Endodermal cell (in vitro differentiated cells): ENCODE measurements at regions not wholly inside any gene's neighbourhood (a gene's known extent, or its start where the extent isn't known, plus 50 kb on each side); places are given as distances from the start of the nearest gene placed in this dataset.
A peak's percentile ranks its signal among the peaks of the same experiment; 100 is the strongest.

Experiments
- DNase-seq: peaks from one replicate; pipeline ENCODE4 v3.0.0-alpha.2; 2017
- H3K27ac ChIP-seq: 2 replicates; pipeline ENCODE4 v1.5.1; 2013; ENCODE audit warnings: mild to moderate bottlenecking, low read depth, low read length, moderate library complexity
- H3K27me3 ChIP-seq: 2 replicates; pipeline ENCODE4 v1.6.1; 2013; ENCODE audit warnings: mild to moderate bottlenecking, low read length, moderate library complexity; ENCODE audit not compliant: insufficient read depth, control insufficient read depth, poor library complexity, severe bottlenecking
- H3K36me3 ChIP-seq: 2 replicates; pipeline ENCODE4 v1.7.0; 2013; ENCODE audit warnings: mild to moderate bottlenecking, low read length, moderate library complexity; ENCODE audit not compliant: control insufficient read depth, insufficient read depth
- H3K4me1 ChIP-seq: one replicate; pipeline ENCODE4 v1.7.0; 2013; ENCODE audit warnings: low read length; ENCODE audit not compliant: control insufficient read depth, insufficient read depth
- H3K4me3 ChIP-seq: 2 replicates; pipeline ENCODE4 v1.5.1; 2013; ENCODE audit warnings: mild to moderate bottlenecking, low read length, moderate library complexity
- H3K9ac ChIP-seq: 2 replicates; pipeline ENCODE4 v1.6.1; 2013; ENCODE audit warnings: mild to moderate bottlenecking, low read length, moderate library complexity; ENCODE audit not compliant: poor library complexity, severe bottlenecking; ENCODE audit errors: extremely low read depth
- H3K9me3 ChIP-seq: 2 replicates; pipeline ENCODE4 v1.6.1; 2013; ENCODE audit warnings: mild to moderate bottlenecking, low read length, moderate library complexity; ENCODE audit not compliant: control insufficient read depth
- H3K27ac Mint-ChIP-seq: 2 replicates; pipeline ENCODE4 v1.8.0; 2020; ENCODE audit warnings: mixed read lengths
- H3K27me3 Mint-ChIP-seq: 2 replicates; pipeline ENCODE4 v1.8.0; 2021; ENCODE audit warnings: mild to moderate bottlenecking, mixed read lengths; ENCODE audit not compliant: insufficient read depth
- H3K36me3 Mint-ChIP-seq: 2 replicates; pipeline ENCODE4 v1.8.0; 2020; ENCODE audit warnings: low read depth, mixed read lengths
- H3K4me1 Mint-ChIP-seq: 2 replicates; pipeline ENCODE4 v1.8.0; 2020; ENCODE audit warnings: mixed read lengths
- H3K4me3 Mint-ChIP-seq: 2 replicates; pipeline ENCODE4 v1.8.0; 2020; ENCODE audit warnings: mild to moderate bottlenecking, moderate library complexity, mixed read lengths
- H3K9me3 Mint-ChIP-seq: 2 replicates; pipeline ENCODE4 v1.8.0; 2020; ENCODE audit warnings: mild to moderate bottlenecking, mixed read lengths
- CTCF ChIP-seq: fragments of 200-600 bp; sonication (generic); conservative IDR thresholded peaks from 2 replicates; pipeline ENCODE4 v1.5.0; 2021; ENCODE audit warnings: antibody characterized with exemption, mild to moderate bottlenecking
- WGBS, 2 experiments: methylation state at CpG; one replicate each; pipeline versions ENCODE4 v1.1.5 to v1.1.7; 2013; ENCODE audit warnings: missing lambda C conversion rate in 2 of 2, mixed read lengths in 1 of 2; ENCODE audit not compliant: insufficient coverage in 1 of 2, insufficient read length in 1 of 2; 5-methylcytosine and 5-hydroxymethylcytosine counted together

GRCh38 chr17:413706-414380 lies 61.2 kb upstream of the RPH3AL start:
- no peak for TF ChIP-seq CTCF
- Mint-ChIP-seq H3K27me3 (no peaks in the 10 kb centered on the region), H3K27ac (no peak overlapping the region), H3K9me3 (peaks cover 3% of the 10 kb centered on the region), H3K4me3 (no peak overlapping the region), H3K36me3 (peaks cover 5% of the 10 kb centered on the region), H3K4me1 (peaks cover 11% of the 10 kb centered on the region)
- DNase-seq, result no peak
- Histone ChIP-seq H3K36me3 (peaks cover 10% of the 10 kb centered on the region), H3K4me1 (no peaks in the 10 kb centered on the region), H3K27ac (no peak overlapping the region), H3K9me3 (no peaks in the 10 kb centered on the region), H3K9ac (no peak overlapping the region), H3K4me3 (no peak overlapping the region), H3K27me3 (no peaks in the 10 kb centered on the region)
- whole genome bisulfite sequencing, 2 experiments, result 90 to 93% methylated on average over 15 to 25 of the region's 25 CpGs

- Mint-ChIP-seq H3K27ac (no peak overlapping the region), H3K27me3 (no peaks in the 10 kb centered on the region), H3K4me3 (no peak overlapping the region), H3K9me3 (peaks cover 3% of the 10 kb centered on the region), H3K4me1 (peaks cover 11% of the 10 kb centered on the region), H3K36me3 (peaks cover 5% of the 10 kb centered on the region)
- no peak for TF ChIP-seq CTCF
- Histone ChIP-seq H3K4me3 (no peak overlapping the region), H3K36me3 (peaks cover 10% of the 10 kb centered on the region), H3K9ac (no peak overlapping the region), H3K27me3 (no peaks in the 10 kb centered on the region), H3K27ac (no peak overlapping the region), H3K4me1 (no peaks in the 10 kb centered on the region), H3K9me3 (no peaks in the 10 kb centered on the region)
- WGBS, 2 experiments, result 92 to 93% methylated on average over 5 to 10 of the region's 10 CpGs
- no peak for DNase-seq
Measured at GRCh38 chr17:413016-413350, 60.4 kb upstream of the RPH3AL start.

GRCh38 chr17:412211-413015 lies 59.8 kb upstream of the RPH3AL start:
- TF ChIP-seq CTCF, result peak; percentile 93
- peaks cover 11% of the 10 kb centered on the region for H3K4me1 Mint-ChIP-seq
- peaks cover 10% of the 10 kb centered on the region for H3K36me3 ChIP-seq
- no peak overlapping the region for H3K4me3 ChIP-seq
- H3K4me1 ChIP-seq, result no peaks in the 10 kb centered on the region
- H3K27me3 Mint-ChIP-seq, result peaks cover 5% of the 10 kb centered on the region
- H3K27ac ChIP-seq, result no peak overlapping the region
- H3K9me3 Mint-ChIP-seq, result peaks cover 2% of the 10 kb centered on the region
- H3K27me3 ChIP-seq, result no peaks in the 10 kb centered on the region
- peak; percentile 80 for DNase-seq
- H3K9me3 ChIP-seq, result no peaks in the 10 kb centered on the region
- no peak overlapping the region for H3K4me3 Mint-ChIP-seq
- H3K9ac ChIP-seq, result no peak overlapping the region
- H3K36me3 Mint-ChIP-seq, result peaks cover 5% of the 10 kb centered on the region
- 80 to 82% methylated on average over 12 to 15 of the region's 15 CpGs for WGBS, 2 experiments
- no peak overlapping the region for H3K27ac Mint-ChIP-seq
